GM21526 (cell line): ENCODE measurements at regions not wholly inside any gene's neighbourhood (a gene's known extent, or its start where the extent isn't known, plus 50 kb on each side); places are given as distances from the start of the nearest gene placed in this dataset.
"Not testable (repeated sequence)": the region's sequence is repeated elsewhere in the genome, so short reads cannot be mapped to it uniquely, and the experiment has no call there.

Source experiments
- ATAC-seq: cut with Tn5 transposase; IDR thresholded peaks from one replicate; pipeline ENCODE4 v1.9.1; 2021; ENCODE audit warnings: moderate library complexity; ENCODE audit not compliant: unreplicated experiment, low FRiP score

DNA sequence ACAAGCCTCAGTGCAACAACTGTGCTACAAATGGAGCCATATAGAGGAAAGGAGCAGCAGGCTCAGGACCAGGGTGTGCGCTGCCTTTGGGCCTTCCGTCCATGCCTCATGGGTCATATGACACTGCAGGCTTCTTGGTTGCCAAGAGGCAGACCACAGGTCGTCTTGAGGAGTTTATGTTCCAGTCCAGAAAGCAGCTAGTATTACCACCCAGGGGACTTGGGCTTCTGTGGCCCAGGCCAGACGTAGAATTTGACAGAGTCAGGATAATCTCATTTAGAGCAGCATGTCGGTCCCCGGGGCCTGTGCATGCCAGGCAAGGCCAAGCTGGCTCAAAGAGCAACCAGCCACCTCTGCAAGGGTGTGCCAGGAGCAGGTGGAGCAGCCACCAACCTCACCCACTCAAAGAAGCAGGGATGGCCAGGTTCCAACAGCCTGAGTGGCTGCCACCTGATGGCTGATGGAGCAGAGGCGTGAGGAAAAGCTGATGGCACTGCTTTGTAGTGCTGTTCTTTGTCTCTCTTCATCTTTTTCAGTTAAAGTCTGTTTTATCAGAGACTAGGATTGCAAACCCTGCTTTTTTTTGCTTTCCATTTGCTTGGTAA is 109.1 kb downstream of the CCDC74A start:
- not testable (repeated sequence) for ATAC-seq

DNA sequence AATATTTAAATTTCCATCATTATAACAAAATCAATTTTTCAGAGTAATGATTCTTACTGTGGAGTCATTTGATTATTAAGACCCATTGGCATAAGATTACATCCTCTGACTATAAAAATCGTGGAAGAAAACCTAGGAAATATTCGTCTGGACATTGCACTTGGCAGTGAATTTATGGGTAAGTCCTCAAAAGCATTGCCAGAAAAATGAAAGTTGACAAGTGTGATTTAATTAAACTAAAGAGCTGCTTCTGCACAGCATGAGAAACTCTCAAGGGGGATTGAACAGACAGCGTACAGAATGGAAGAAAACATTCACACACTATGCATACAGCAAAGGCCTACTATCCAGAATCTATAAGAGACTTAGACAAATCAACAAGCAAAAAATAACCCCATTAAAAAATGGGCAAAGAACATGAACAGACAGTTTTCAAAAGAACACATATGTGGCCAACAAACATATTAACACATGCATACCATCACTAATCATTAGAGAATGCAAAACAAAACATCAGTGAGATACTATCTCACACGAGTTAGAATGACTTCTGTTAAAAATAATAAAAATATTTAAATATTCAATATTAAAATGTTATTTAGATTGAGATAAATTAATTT is 111.4 kb downstream of the CCDC74A start:
- not testable (repeated sequence) for ATAC-seq

DNA sequence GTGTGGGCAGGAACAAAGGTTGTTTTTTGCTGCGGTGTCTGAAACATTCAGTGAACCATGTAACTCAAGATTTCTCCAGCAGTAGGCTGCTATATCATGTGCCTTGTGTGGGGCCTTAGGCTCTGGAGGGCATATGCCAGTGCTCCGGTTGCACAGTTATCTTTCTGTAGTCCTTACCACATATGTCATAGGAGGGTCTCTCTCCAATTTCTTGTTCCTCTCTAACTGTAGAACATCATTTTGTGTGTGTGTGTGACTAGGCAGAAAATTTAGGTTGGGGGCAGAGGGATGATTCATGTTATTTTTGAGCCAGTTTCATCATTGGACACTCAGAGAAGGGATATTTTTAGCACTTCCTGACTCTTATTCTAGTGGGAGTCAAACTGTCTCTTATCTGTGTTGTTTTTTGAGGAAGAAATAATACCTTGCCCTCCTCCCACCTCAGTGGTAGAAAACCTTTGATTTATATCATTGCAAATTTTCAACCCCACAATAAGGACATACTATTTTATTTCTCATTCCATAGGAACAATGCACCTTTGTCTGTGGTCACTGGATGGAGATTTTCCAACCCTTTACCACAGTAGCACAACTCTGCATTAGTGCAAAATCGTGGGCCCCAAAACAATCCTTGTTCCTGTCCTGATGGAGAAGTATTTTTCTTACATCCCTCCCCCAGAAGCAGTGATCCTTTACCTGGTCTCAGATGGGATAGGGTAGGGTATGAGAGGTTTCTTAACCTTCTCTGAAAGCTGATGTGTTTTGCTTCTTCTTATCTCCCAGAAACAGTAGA is 113.9 kb downstream of the CCDC74A start:
- ATAC-seq, result no peak

DNA sequence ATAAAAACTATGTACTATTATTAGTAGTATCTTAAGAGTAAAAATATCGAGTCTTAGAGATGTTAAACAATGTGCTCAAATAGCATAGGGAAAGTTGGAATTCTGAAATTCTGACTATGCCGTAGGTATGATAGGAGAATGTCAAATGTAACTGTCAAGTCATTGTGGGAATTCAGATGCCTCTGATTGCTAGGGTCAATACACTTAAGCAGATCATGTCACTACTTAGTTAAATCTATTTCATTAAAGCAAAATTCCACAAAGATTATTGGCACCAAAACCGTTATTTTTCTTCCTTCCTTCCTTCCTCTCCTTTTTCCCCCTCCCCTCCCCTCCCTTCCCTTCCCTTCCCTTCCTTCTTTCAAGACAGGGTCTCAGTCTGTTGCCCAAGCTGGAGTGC is 115.5 kb downstream of the CCDC74A start:
- not testable (repeated sequence) for ATAC-seq

DNA sequence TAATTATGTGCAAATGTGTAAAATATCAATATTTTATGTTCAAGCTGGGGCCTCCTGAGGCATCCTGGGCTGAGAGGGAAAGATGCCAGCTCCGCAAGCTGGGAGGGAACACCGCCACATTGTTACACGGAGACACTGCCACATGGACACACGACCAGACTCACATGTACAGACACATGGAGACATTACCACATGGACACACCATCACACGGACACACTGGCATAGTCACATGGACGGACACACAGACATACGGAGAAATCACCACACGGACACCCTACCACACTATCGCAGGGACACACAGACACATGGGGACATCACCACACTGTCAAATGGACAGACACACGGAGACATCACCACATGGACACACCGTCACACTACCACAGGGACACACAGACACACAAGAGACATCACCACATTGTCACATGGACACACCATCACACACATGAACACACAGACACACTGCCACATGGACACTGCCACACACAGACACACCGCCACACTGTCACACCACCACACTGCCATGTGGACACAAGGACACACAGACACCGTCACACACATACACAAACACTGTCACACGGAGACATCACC is 117.6 kb downstream of the CCDC74A start:
- ATAC-seq, result no peak

DNA sequence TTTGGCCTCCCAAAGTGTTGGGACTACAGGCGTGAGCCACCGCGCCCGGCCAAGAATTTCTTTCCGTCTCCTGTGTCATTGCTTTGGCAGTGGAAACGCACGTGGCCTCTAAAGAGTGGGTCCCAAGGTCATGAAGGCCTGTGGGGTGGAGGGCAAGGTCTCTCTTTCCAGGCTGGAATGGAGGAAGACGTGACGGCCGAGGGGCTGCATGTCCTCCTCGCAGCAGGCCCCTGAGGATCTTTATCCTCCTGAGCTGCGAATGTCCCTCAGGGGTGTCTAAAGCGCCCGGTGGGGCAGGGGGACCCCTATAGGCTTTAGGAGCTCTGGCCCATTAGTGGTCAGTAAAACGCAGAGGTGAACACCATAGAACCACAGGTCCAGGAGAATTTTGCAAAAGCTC is 118.5 kb downstream of the CCDC74A start:
- not testable (repeated sequence) for ATAC-seq

DNA sequence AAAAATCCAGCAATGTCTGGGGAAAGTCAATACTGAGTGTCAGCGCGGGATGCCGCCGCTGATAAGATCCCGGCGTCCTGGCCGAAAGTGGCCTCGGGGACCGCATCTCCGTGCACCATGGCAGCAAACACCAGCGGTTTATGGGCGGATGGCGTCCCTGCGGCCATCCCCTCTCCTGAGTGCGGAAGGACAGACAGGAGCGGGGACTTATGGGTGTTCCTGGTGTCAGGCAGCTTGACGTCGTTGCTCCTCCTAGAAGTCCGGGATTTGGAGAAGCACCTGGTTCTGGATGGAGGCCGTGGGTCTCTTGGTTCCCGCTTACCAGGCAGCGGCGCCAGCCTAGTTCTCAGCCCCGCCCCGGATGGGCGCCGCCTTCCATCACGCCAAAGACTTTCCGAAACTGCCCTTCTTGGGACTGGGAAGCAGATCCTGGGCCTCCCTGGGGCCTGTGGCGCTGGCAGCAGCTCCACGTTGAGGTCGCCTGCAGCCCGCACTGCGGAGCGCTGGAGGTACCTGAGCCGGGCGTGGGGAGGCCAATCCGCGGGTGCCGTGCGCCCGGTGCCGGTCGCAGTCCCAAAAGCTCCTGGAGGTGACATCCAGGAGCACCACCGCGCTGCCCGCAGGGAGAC is 119.1 kb downstream of the CCDC74A start:
- ATAC-seq, result no peak

DNA sequence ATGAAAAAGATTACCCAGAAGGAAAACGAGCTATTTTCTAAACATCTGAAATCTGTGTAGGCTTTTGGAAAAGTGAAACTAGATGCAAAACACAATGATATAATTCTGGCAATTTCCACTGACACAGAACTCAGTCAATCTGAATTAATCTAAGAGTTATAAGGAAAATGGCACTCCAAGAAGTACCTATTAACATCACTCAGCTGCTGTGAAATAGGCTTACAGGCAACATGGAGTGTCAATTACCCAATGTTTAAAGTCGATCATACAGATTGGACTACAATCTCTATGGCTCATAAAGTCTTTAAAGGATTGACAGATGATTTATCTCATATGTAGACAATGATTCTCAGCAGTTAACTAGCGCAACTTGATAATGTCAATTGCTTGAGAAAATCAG is 120.9 kb downstream of the CCDC74A start:
- ATAC-seq, result not testable (repeated sequence)

DNA sequence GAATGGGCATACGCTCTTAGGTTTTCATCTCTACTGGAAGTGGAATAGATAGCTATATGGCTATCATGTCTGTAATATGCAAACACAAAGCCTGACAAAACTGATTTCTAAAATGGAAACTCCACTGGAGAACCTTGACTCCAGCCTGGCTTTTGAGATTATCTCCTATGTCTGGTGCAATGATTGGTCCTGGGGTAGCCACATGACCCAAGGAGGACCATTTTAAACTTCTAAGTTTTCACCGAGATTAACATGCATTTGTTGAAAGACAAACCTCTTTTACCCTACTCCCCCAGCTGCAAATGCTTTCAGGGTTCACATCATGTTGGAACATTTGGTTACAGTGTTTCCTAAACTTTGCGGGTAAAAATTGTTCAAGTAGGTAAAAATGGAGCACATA is 124.6 kb downstream of the CCDC74A start:
- ATAC-seq, result not testable (repeated sequence)

DNA sequence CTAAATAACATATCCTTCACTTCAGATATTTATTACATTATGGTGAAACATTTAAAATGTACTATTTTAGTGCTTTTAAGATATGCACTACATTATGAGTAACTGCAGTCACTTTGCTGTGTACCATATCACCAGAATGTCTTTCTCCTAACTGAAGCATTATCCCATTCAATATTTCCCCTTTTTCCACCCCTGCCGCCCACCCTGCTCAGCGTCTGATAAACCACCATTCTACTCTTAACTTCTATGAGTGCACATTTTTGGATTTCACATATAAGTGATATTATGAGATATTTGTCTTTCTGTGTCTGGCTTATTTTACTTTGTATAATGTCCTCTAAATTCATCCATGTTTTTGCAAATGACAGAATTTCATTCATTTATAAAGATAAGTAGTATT is 126.4 kb downstream of the CCDC74A start:
- not testable (repeated sequence) for ATAC-seq

DNA sequence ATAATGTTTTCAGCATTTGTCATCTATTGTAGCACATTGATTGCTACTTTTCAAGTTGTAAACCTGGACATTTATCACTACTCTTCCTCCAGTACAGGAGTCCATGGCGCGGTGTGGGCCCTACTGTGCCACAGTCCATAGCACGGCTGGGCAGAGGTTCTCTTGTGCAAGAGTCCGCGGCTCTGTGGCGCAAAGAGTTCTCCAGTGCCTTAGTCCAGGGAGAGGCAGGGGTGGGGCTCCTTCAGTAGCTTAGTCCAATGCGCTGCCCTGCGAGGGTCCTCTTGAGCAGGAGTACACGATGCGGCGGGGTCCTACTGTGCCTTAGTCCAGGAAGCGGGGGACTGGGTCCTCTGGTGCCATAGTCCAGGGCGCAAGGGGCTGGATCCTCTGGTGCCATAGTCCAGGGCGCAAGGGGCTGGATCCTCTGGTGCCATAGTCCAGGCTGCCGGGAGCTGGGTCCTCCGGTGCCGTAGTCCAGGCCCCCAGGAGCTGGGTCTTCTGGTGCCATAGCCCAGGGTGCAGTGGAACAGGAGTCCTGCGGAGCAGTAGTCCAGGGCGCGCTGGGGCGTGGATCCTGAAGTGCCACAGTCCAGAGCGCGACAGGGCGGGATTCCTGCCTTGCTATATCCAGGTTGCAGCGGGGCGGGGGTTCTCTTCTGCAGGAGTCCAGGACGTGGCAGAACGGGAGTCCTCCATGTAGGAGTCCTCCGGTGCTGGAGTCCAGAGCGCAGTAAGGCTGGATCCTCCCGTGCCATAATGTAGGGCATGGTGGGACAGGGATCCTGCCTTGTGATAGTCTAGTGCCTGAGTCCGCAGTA is 129.3 kb downstream of the CCDC74A start:
- no peak for ATAC-seq

DNA sequence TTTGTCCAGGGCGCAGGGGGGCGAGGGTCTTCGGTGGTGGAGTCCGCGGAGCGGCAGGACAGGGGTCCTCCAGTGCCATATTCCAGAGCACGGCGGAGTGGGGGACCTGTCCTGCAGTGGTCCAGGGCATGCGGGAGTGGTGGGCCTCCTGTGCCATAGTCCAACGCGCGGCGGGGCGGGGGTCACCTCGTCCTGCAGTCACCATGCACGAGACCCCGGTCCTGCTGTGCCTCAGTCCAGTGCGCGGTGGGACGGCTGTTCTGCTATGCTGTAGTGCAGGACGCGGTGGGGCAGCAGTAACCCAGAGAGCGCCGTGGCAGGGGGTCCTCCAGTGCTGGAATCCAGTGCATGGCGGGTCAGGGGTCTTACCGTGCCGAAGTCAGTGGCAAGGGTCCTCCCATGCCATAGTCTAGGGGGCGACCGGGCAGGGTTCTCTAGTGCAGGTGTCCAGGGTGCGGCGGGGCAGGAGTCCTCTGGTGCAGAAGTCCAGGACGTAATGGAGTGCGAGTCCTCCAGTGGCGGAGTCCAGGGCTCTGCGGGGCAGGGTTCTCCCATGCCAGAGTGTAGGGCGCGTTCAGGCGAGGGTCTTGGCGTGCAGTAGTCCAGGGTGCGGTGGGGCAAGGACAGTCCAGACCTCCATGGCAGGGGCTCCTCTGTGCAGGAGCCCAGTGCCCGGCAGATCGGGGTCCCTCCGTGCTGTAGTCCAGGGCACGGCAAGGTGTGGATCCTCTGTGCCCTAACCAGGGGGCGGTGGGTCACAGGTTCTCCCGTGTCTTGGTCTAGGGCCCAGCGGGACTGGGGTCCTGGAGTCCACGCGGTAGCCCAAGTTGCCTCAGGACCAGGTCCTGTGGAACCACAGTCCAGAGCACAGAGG is 130.4 kb downstream of the CCDC74A start:
- no peak for ATAC-seq

DNA sequence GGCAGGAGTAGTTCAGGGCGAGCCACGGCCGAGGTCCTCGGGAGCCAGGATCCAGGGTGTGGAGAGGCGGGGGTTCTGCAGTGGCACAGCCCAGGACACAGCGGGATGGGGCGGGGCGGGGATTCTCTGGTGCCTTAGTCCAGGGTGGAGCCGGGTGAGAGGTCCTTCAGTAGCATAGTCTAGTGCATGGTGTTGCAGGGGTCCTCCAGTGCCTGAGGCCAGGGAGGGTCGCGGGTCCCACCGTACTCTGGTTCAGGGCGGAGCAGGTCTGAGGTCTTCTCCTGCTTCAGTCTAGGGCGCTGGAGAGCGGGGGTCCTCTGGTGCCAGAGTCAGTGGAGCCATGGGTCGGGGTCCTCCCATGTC is 131.1 kb downstream of the CCDC74A start:
- no peak for ATAC-seq

DNA sequence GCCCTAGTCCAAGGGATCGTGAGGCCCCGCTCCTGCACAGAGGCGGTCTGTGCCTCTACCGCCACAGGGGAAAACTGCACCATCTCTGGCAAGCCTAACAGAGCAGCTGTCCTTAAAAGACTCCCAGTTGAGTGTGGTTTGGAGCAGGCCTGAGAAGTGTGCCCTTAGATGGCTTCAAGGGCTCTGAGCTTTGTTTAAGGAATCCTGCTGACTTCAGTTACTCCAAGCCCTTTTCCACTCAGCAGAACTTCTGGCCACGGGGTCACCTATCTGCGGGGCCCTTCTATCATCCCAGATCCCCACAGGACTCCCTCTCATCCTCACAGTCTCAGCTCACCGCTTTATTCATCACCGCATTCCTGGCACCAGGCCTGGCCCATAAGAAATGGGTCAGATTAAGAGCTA is 131.5 kb downstream of the CCDC74A start:
- no peak for ATAC-seq

DNA sequence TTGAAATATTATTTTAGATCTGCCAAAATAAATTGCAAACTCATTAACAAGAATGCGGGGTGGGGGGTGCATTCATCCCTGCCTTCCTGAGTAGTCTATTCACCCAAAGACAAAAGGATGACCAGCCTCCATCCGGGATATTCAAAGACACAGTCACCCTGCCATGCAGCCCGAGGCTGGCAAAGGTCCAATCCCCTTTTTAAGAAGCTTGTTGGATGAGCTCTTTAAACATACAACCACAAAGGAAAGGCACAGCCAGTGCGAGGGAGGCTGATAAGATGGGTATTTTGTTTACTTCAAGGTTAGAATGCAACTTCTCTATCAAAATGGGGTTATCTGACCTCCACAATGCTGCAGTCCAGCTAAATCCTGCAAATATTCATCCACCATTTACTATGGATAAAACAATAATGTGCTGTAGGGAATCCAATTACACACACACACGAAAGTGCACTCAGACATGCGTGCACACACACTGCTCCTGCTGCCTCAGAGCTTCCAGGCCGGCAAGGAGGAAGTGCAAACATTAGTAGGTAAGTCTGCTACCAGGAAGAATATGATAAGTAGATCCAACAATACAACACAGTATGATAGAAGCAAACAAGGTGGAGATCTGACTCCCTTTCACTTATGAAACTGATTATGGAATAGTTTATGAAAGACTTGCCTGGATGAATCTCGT is 133.6 kb downstream of the CCDC74A start:
- ATAC-seq, result not testable (repeated sequence)

DNA sequence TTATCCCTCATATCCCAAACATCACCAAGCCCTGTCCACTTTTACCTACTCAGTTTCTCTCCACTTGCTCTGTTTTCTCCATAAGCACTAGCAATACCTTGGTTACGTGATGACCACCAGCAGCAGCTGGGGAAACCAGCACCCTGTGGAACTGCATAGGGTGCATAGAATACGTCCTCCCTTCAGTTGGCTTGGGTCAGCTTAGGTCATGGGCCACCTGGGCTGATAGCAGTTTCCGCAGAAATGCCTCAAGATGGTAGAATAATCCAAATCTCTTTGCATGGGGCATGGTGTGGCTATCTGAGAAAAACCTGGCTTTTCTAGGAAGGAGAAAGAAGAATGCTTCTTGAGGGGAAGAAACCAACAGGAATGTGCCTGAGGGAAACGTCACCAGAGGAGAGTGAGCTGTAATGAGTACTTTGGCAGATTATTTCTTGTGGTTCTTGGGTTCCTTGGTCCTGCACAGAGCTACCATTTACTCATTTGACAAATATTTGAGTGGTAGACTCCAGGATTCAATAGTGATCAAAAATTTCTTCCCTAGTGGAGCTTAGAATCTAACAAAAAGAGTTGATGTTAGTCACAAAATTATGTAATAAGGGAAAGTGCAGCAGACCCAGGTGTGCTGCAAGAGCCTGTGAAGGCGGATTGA is 134.3 kb downstream of the CCDC74A start:
- not testable (repeated sequence) for ATAC-seq

DNA sequence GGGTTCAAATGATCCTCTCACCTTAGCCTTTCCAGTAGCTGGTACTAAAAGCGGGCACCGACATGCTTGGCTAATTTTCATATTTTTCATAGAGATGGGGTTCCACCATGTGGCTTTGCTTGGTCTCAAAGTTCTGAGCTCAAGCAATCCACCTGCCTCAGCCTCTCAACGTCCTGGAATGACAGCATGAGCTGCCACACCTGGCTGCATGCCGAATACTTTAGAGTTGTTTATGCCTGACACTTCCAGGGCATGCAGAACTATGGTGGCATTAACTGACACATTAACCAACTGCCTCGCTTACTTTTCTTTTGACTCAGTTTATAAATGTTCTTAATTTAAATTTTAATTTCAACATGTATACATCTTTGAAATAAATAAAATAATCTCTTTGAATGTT is 135.8 kb downstream of the CCDC74A start:
- not testable (repeated sequence) for ATAC-seq

DNA sequence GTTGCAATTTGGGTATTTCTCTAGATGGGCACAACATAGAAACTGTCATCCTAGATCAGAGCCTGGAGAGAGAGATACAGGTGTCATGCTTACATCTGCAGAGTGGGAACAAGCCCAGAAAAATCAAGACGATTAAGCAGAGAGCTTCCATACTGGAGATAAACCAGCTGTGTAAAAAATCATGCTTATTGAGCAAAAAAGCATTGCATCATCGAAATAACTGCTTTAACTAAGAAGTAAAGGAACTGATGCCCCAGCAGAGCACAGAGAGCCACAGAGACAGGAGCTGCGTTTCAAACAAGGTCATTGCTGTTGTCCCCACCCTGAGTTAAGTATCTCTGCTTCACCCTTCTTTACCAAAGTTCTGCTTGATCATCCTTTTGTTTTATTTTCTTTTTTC is 138.0 kb downstream of the CCDC74A start:
- not testable (repeated sequence) for ATAC-seq
